Fibroblast of skin of back (primary cell): ENCODE measurements at regions not wholly inside any gene's neighbourhood (a gene's known extent, or its start where the extent isn't known, plus 50 kb on each side); places are given as distances from the start of the nearest gene placed in this dataset.

ENCODE experiments used
- DNase-seq: peaks from one replicate; pipeline ENCODE4 v3.0.0-alpha.2; 2013

- DNase-seq = no peak
Observed at GRCh38 chr10:128530946-128531345, 404.7 kb upstream of the MKI67 start.

- no peak for DNase-seq
Observed at GRCh38 chr10:128534686-128535085, 408.5 kb upstream of the MKI67 start.

- DNase-seq = no peak
Observed at GRCh38 chr10:128536259-128536658, 410.0 kb upstream of the MKI67 start.

DNA sequence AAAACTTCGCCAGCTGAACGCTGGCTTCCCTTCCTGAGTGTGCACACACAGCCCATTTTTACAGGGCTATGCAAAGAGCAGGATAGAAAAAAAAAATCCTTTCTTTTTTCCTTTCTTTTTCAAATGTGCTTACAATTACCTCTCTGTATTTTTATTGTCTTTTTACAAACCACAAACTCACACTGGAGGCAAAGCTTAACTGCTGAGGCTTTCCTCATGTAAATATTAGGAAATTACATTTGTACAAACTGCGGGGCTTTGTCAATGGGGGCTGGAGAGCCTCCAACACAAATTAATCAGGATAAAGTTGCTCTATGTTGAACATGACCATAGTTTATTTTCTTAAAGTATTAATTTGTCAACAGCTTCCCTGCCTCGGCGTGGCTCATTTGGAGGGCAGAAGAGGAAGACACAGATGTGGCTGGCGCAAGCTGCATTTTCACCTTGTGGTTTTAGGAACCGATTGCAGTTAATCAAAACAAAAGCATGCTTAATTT, 411.7 kb upstream of the MKI67 start:
- DNase-seq = no peak

- DNase-seq = no peak
Observed at GRCh38 chr10:128538671-128539070, 412.4 kb upstream of the MKI67 start.

- DNase-seq = no peak
Observed at GRCh38 chr10:128539510-128540127, 413.4 kb upstream of the MKI67 start.

DNA sequence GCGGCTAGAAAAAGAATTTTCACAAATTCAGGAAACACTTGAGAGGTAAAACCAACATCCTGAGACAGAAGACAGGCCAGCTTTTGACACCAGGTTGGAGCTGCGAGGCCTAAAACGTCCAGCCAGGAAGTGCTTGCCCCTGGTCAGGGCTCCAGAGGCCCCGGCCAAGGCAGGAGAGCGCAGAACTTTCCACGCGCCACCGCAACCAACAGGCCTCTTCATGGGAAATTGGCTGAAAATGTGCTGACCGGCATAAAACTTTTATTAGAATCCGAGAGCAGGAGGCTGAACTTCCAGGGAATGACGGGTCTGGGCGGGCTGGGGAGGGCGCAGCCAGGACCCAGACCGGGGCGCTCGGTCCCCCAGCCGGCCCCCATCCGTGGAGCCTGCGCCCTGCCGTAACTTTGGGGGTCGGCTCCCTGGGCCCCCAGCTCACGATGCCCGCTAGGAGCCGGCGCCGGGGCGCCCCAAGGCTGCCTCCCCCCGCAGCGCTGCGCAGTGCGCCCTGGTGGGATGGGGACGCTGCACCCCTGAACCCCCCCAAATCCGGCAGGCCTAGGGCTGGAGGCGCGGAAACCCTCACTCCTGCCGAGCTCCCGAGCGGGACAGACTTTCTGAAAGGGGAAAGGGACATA, 414.0 kb upstream of the MKI67 start:
- no peak for DNase-seq

- no peak for DNase-seq
Observed at GRCh38 chr10:128540781-128541761, 414.8 kb upstream of the MKI67 start.

DNA sequence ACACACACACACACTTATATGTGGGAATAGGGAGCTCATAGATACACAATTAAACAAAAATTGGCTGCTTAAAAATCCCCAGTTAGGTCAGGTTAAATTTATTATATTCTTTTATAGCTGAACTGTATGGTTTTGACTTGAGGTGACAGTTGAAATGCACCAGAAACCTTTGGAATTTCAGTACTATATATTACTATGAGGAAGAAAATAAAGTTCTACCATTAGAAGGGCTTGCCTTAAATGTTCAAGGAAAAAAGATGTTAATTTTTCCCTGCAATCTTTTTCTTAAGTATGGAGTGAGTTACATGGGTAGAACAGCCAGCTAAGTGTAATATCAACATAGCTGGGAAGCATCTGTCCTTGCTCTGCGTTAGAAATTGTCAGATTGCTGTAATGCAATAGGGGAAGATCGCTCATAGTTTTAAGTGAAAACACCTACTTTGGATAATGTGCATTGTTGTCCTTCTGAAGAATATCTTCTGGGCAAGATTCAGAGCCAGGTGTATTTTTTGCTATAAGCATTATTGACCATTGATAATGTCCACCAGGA, 415.8 kb upstream of the MKI67 start:
- DNase-seq = no peak

- no peak for DNase-seq
Observed at GRCh38 chr10:128542659-128543058, 416.4 kb upstream of the MKI67 start.

DNA sequence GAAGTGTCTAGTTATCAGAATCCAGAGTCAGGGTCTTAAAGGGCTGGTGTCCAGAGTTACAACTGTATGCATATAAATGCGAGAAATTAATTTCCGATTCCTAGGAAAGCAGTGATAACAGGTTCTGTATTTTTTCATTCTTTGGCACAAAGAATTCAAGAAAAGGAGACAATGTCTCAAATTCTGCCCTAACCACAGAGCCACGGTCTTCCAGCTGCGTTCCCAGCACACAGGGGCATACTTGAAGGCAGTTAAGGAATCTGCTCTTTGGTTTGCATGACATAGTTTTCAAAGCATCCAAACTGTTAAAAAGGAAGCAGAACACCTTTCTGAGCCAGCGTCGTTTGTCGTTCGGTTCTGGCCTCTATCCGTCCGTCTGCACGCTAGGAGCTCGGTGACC, 416.9 kb upstream of the MKI67 start:
- no peak for DNase-seq

DNA sequence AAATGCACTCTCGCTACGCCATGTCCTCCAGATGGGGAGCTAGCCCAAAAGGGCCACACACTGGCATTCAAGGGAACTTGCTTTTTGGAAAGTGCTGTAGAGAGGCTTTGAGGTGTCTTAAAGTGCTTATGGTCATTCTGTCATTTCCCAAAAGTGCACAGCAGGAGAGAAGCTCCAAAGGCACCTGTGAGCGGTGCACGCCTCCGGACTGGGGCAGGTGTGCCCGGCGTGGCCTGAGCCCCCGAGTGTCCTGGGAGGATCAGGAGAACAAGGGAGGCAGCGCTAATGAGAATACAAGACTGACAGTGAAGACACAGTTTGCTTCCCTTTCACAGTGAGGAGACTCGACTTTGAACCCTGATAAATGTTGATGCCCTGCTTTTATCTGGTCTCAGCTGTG, 419.0 kb upstream of the MKI67 start:
- DNase-seq = no peak

DNA sequence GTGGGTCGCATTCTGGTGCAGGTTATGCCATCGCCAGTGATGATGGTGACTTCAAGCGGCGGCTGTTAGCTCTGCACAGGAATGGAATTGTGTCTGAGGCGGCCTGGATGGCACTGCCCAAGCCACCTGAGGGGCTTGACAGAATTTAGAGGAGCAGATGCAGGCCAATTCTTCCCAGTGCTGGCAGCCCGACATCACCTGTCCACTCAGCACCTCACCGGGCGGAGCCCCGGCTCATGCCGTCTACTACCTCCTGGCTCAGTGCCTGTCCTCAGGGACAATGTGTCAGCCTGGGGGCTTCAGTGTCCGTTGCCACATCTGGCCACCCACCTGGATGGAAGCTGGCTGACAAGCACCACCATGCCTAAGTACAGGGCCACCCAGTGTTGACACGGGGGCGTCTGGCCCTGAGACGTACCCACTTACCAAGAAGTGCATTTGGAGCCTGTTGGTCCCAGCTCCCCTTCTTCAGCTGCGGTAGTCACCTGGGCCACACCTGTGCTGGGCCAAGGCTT, 420.5 kb upstream of the MKI67 start:
- DNase-seq = no peak

DNA sequence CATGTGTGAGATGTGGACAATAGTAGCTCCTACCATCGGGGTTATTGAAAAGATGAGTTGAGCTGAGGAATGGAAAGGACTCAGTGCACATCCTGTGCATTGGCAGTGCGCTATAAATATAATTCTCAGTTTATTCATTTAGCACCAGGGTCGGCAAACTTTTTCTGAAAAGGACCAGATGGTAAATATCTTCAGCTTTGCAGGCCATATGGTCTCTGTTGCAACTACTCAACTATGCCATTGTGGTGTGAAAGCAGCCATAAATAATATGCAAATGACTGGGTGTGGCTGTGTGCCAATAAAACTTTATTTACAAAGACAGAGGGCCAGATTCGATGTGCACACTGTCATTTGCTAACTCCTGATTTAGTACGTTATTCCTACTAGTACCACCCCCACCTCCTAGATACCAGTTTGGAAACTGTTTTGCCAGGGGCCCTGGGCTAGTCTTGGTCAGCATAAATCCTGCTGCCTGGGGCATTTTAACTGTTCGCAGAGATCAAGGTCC, 422.9 kb upstream of the MKI67 start:
- DNase-seq = no peak

- DNase-seq = no peak
Observed at GRCh38 chr10:128550045-128550444, 423.8 kb upstream of the MKI67 start.

- DNase-seq = no peak
Observed at GRCh38 chr10:128551475-128551874, 425.3 kb upstream of the MKI67 start.

GRCh38 chr10:128553755-128554154, 427.5 kb upstream of the MKI67 start:
- no peak for DNase-seq

GRCh38 chr10:128556182-128557110, 430.2 kb upstream of the MKI67 start:
- DNase-seq = no peak

DNA sequence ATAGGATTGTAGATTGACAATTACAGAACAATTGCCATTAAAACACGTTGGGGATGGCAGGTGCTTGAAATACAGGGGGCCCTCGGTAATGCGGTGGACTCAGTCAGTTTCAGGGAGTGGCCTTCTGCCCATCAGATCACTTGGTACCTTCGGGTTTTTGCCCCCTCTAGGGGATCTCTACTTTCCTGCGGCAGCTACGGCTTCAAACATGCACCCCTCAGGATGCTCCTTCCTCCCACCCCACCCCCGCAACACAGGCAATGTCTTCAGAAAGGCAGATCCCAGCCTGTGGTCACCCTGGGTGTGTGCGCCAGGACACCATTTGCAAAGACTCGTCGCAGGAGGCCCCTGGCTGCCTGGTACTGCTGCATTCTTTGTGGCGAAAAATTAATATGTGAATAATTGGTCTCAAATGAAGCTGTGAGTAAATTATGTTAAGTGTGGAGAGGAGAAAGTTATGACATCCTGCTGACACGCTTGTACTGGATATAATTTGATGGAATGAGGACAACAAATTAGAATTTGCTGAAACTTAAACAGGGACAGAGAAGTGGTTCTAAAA, 431.0 kb upstream of the MKI67 start:
- DNase-seq = no peak

GRCh38 chr10:128560406-128560805, 434.2 kb upstream of the MKI67 start:
- DNase-seq = no peak

DNA sequence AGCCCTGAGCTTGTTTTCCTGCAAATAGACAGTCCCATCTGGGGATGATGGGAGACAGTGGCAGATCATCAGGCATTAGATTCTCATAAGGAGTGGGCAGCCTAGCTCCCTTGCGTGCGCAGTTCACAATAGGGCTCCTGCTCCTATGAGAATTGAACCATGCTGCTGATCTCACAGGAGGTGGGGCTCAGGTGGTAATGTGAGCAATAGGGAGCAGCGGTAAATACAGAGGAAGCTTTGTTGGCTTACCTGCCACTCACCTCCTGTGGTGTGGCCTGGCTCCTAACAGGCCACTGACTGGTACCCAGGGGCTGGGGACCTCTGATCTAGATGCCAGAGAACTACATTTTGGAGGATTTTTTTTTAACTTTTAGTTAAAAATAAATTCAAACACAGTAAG, 434.8 kb upstream of the MKI67 start:
- DNase-seq = no peak
